Thymus (tissue), 11 donors: ENCODE measurements at regions not wholly inside any gene's neighbourhood (a gene's known extent, or its start where the extent isn't known, plus 50 kb on each side); places are given as distances from the start of the nearest gene placed in this dataset.
"Not testable (repeated sequence)": the region's sequence is repeated elsewhere in the genome, so short reads cannot be mapped to it uniquely, and the experiment has no call there.

Source experiments
- DNase-seq, 9 donors: peaks; one replicate each; pipeline ENCODE4 v3.0.0-alpha.2; 2013; ENCODE audit warnings: low spot score in 9 of 9, low read depth in 6 of 9, missing footprints in 1 of 9
- H3K27ac ChIP-seq, 2 donors: one replicate each; pipeline ENCODE4 v1.5.1; 2013; ENCODE audit warnings: control low read depth in 1 of 2, low read depth in 1 of 2, low read length in 1 of 2, mild to moderate bottlenecking in 1 of 2, moderate library complexity in 1 of 2
- H3K27me3 ChIP-seq, 2 donors: one replicate each; pipeline ENCODE4 v1.5.1; 2013; ENCODE audit warnings: low read length in 1 of 2; ENCODE audit not compliant: control insufficient read depth in 2 of 2, insufficient read depth in 1 of 2
- H3K36me3 ChIP-seq, 2 donors: one replicate each; pipeline ENCODE4 v1.5.1; 2013; ENCODE audit warnings: low read length in 1 of 2, mild to moderate bottlenecking in 1 of 2, moderate library complexity in 1 of 2; ENCODE audit not compliant: control insufficient read depth in 2 of 2, insufficient read depth in 2 of 2
- H3K4me1 ChIP-seq, 2 donors: one replicate each; pipeline ENCODE4 v1.5.1; 2013; ENCODE audit warnings: low read length in 2 of 2; ENCODE audit not compliant: control insufficient read depth in 2 of 2, insufficient read depth in 2 of 2
- H3K4me3 ChIP-seq, 2 donors: one replicate each; pipeline ENCODE4 v1.5.1; 2013; ENCODE audit warnings: low read length in 2 of 2, control low read depth in 1 of 2, mild to moderate bottlenecking in 1 of 2
- H3K9me3 ChIP-seq, 2 donors: one replicate each; pipeline ENCODE4 v1.5.1; 2013; ENCODE audit warnings: low read length in 1 of 2, mild to moderate bottlenecking in 1 of 2; ENCODE audit not compliant: control insufficient read depth in 2 of 2, insufficient read depth in 1 of 2
- WGBS: extraction: QIAGEN DNeasy Blood & Tissue Kit; methylation state at CpG from one replicate; pipeline ENCODE4 v1.1.7; 2013; 5-methylcytosine and 5-hydroxymethylcytosine counted together
- donor health status: healthy.

GRCh38 chr7:85693326-85693725, 506.5 kb upstream of the SEMA3D start:
- no peaks in the 10 kb centered on the region for H3K4me1 ChIP-seq
- H3K27me3 ChIP-seq: no peaks in the 10 kb centered on the region
- no peaks in the 10 kb centered on the region for H3K36me3 ChIP-seq
- H3K27ac ChIP-seq: no peak overlapping the region
- no peaks in the 10 kb centered on the region for H3K9me3 ChIP-seq
- DNase-seq: no peak
- H3K4me3 ChIP-seq: no peak overlapping the region
- 97% methylated on average over 2 of the region's 2 CpGs for WGBS

DNA sequence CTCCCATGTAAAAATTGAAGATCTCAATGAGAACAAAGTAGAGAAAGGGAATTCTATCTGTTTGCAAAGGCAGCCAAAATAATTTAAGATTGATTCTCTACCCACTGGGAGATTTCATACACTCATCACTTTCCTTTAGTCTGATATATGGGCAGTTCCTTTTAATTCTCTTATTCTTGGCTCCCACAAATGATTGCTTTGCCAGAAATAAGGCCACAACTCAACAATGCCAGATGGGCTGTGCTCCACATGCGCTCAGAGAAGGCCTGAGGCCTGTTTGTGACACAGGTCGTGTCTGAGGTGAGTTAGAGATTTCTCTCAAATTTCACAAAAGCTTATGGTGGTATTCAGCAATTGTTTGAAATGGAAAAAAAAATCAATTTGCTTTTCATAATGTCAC, 501.9 kb upstream of the SEMA3D start:
- Histone ChIP-seq H3K4me1 (no peaks in the 10 kb centered on the region), H3K27me3 (no peaks in the 10 kb centered on the region), H3K36me3 (no peaks in the 10 kb centered on the region), H3K27ac (no peak overlapping the region), H3K4me3 (no peak overlapping the region), H3K9me3 (peaks cover 0 to 10% of the 10 kb centered on the region in 2 donors)
- 83% methylated on average over 2 of the region's 2 CpGs for WGBS
- no peak for DNase-seq

GRCh38 chr7:85686401-85687181, 499.7 kb upstream of the SEMA3D start:
- H3K4me1 ChIP-seq: no peaks in the 10 kb centered on the region
- DNase-seq: no peak
- no peaks in the 10 kb centered on the region for H3K36me3 ChIP-seq
- H3K27ac ChIP-seq: no peak overlapping the region
- H3K9me3 ChIP-seq: peaks cover 0 to 10% of the 10 kb centered on the region in 2 donors
- H3K27me3 ChIP-seq: no peaks in the 10 kb centered on the region
- no peak overlapping the region for H3K4me3 ChIP-seq
- 93% methylated on average over 7 of the region's 7 CpGs for WGBS

DNA sequence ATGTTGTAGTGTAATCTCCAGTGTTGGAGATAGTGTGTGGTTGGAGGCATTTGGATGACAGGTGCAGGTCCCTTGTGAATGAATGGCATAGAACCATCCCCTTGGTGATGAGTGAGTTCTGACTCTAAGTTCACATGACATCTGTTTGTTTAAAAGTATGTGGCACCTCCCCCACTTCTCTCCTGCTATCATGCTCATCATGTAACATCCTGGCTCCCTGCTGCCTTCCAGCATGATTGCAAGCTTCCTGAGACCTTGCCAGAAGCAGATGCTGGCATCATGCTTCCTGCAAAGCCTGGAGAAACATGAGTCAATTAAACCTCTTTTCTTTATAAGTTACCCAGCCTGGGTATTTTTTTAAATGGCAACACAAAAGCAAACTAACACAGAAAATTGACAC, 499.0 kb upstream of the SEMA3D start:
- H3K36me3 ChIP-seq: no peaks in the 10 kb centered on the region
- DNase-seq: no peak
- peaks cover 0 to 10% of the 10 kb centered on the region in 2 donors for H3K9me3 ChIP-seq
- H3K27ac ChIP-seq: no peak overlapping the region
- no peak overlapping the region for H3K4me3 ChIP-seq
- no peaks in the 10 kb centered on the region for H3K4me1 ChIP-seq
- H3K27me3 ChIP-seq: no peaks in the 10 kb centered on the region

DNA sequence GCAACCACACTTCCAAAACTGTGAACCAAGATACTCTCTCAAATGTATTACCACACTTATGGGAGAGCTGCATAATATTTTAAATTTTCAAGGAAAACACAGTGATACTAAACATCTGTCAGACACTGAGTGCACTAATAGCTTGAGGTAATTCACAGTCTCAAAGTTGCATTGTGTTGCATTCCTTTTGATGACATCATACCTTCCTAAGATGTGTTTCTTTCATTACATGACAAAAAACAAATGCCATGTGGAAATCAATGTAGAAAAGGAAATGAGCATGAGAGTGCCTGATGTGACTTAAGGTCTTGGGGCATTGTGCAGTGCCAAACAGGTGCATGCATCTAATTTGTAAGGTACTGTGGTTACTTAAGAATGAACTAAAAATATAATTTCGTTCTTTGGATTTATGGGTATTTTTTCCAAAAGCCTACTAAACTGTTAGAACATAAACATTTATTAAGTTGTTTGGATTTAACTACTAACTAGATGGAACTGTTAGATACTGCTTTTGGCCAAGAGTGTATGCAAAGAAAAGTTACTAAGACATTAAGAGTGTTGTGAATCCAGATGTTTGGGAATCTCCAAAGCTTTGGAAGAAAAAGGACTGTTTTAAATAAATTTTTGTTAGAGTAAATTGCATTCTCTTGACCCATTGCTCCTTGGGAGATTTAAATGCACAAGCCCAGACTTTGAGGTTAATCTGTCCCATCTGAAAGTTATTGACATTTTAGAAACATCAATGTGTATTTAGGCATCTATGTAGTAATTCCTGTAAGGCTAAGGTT, 496.2 kb upstream of the SEMA3D start:
- H3K9me3 ChIP-seq: peaks cover 0 to 22% of the 10 kb centered on the region in 2 donors
- no peak for DNase-seq
- WGBS: 78% methylated on average over 1 of the region's 1 CpG
- H3K36me3 ChIP-seq: no peaks in the 10 kb centered on the region
- H3K27ac ChIP-seq: no peak overlapping the region
- no peaks in the 10 kb centered on the region for H3K4me1 ChIP-seq
- no peak overlapping the region for H3K4me3 ChIP-seq
- H3K27me3 ChIP-seq: no peaks in the 10 kb centered on the region

DNA sequence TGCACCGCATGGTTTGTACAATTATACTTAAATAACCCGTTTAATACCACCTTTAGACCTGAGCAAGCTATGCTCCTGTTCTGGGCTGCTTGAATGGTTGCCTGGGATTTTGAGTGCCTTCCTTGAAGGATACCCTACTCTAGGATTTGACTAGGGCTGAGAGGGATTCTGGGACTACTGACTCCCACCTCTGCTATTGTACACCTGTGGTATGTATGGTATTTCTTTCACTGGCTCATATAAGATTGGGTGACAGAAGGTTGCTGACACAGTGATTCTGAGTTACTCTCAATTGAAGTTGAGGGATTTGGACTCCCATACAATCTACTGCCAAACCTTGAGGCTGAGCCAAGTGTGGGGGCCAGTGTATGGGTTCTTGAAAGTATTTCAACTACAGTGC, 494.4 kb upstream of the SEMA3D start:
- no peak for DNase-seq
- Histone ChIP-seq H3K4me1 (no peaks in the 10 kb centered on the region), H3K27me3 (no peaks in the 10 kb centered on the region), H3K9me3 (peaks cover 0 to 17% of the 10 kb centered on the region in 2 donors), H3K36me3 (no peaks in the 10 kb centered on the region), H3K4me3 (no peak overlapping the region), H3K27ac (no peak overlapping the region)
- WGBS: 69% methylated on average over 2 of the region's 2 CpGs

DNA sequence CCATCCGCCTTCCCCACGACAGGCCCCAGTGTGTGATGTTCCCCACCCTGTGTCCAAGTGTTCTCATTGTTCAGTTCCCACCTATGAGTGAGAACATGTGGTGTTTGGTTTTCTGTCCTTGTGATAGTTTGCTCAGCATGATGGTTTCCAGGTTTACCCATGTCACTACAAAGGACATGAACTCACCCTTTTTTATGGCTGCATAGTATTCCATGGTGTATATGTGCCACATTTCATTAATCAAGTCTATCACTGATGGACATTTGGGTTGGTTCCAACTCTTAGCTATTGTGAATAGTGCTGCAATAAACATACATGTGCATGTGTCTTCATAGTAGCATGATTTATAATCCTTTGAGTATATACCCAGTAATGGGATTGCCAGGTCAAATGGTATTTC, 488.2 kb upstream of the SEMA3D start:
- 96% methylated on average over 2 of the region's 2 CpGs for WGBS
- not testable (repeated sequence) for H3K27me3 ChIP-seq, H3K4me1 ChIP-seq, H3K36me3 ChIP-seq, H3K27ac ChIP-seq, H3K4me3 ChIP-seq, DNase-seq
- peaks cover 0 to 11% of the 10 kb centered on the region in 2 donors for H3K9me3 ChIP-seq

DNA sequence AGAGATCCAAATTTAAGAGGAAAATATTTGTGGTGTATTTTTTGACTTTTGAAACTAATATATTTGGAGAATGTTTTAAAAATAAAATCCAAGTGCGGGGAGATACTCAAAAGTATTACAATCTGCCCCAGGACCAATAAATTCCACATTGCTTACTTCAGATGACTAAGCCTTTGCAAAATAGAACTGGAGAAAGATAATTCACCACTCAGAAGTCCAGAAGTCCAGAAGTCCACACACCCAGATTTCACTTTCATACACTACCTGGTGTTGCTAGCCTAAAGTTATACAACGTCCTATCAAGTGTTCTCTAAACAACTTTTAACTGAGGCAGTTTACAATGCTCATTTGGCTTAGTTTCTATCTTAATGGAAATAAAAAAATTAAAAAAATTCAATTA, 487.0 kb upstream of the SEMA3D start:
- 92% methylated on average over 2 of the region's 2 CpGs for WGBS
- Histone ChIP-seq H3K27me3 (no peaks in the 10 kb centered on the region), H3K9me3 (peaks cover 0 to under 1% of the 10 kb centered on the region in 2 donors)

DNA sequence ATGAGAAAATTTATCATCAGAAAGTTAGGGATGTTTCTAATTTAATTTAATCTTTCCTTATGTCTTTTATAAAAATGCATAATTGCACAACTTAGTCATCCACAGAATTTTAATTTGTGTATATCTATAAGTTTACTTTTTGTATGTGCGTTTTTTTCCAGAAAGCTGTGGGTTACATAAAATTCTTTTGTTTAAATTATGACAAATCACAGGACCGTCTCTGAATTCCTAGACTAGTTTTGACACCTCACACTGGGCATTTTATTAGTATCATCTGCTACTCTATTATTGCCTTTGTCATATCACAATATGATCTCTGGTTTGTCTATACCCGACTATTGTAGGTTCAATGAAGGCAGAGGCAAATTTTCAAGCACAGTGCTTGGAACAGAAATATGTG, 482.4 kb upstream of the SEMA3D start:
- DNase-seq: no peak
- H3K4me1 ChIP-seq: no peaks in the 10 kb centered on the region
- no peak overlapping the region for H3K4me3 ChIP-seq
- no peaks in the 10 kb centered on the region for H3K36me3 ChIP-seq
- no peaks in the 10 kb centered on the region for H3K9me3 ChIP-seq
- no peaks in the 10 kb centered on the region for H3K27me3 ChIP-seq
- H3K27ac ChIP-seq: no peak overlapping the region
- 96% methylated on average over 3 of the region's 3 CpGs for WGBS

More for the DNA sequence above, 487.0 kb upstream of the SEMA3D start:
- H3K27ac ChIP-seq: no peak overlapping the region
- H3K4me3 ChIP-seq: no peak overlapping the region
- no peak for DNase-seq
- H3K4me1 ChIP-seq: no peaks in the 10 kb centered on the region
- H3K36me3 ChIP-seq: no peaks in the 10 kb centered on the region
